ENCODE measurements at regions not wholly inside any gene's neighbourhood (a gene's known extent, or its start where the extent isn't known, plus 50 kb on each side); places are given as distances from the start of the nearest gene placed in this dataset.

- TF ChIP-seq CTCF (IDR thresholded peaks at IDR 0.05; ENCODE audit: low read depth, low read length): no peak
- H3K4me3 ChIP-seq: no peak overlapping the region
- H3K4me1 ChIP-seq (ENCODE audit: low read depth): no peaks in the 10 kb centered on the region
- no peaks in the 10 kb centered on the region for H3K9me3 ChIP-seq (ENCODE audit: low read depth)
- DNase-seq (ENCODE audit: low read depth in 1 of 2, low spot score in 1 of 2): no peak
- no peaks in the 10 kb centered on the region for H3K27me3 ChIP-seq
- H3K27ac ChIP-seq: no peak overlapping the region
- H3K36me3 ChIP-seq: no peaks in the 10 kb centered on the region
Measured at GRCh38 chr3:18886331-18886730, 262.0 kb upstream of the KCNH8 start.

GRCh38 chr3:18885612-18886011, 262.7 kb upstream of the KCNH8 start:
- no peak overlapping the region for H3K4me3 ChIP-seq
- H3K27me3 ChIP-seq: no peaks in the 10 kb centered on the region
- no peaks in the 10 kb centered on the region for H3K9me3 ChIP-seq (ENCODE audit: low read depth)
- no peaks in the 10 kb centered on the region for H3K36me3 ChIP-seq
- no peak for DNase-seq (ENCODE audit: low read depth in 1 of 2, low spot score in 1 of 2)
- H3K27ac ChIP-seq: no peak overlapping the region
- no peak for TF ChIP-seq CTCF (IDR thresholded peaks at IDR 0.05; ENCODE audit: low read depth, low read length)
- no peaks in the 10 kb centered on the region for H3K4me1 ChIP-seq (ENCODE audit: low read depth)

- TF ChIP-seq CTCF (IDR thresholded peaks at IDR 0.05; ENCODE audit: low read depth, low read length): no peak
Measured at GRCh38 chr3:18883571-18883970, 264.7 kb upstream of the KCNH8 start.

GRCh38 chr3:18880691-18881090, 267.6 kb upstream of the KCNH8 start:
- DNase-seq (ENCODE audit: low read depth in 1 of 2, low spot score in 1 of 2): no peak
- no peaks in the 10 kb centered on the region for H3K27me3 ChIP-seq
- H3K27ac ChIP-seq: no peak overlapping the region
- H3K36me3 ChIP-seq: no peaks in the 10 kb centered on the region
- H3K9me3 ChIP-seq (ENCODE audit: low read depth): no peaks in the 10 kb centered on the region
- H3K4me1 ChIP-seq (ENCODE audit: low read depth): no peaks in the 10 kb centered on the region
- no peak for TF ChIP-seq CTCF (IDR thresholded peaks at IDR 0.05; ENCODE audit: low read depth, low read length)
- H3K4me3 ChIP-seq: no peak overlapping the region

More at GRCh38 chr3:18883571-18883970, 264.7 kb upstream of the KCNH8 start:
- Histone ChIP-seq H3K4me1 (ENCODE audit: low read depth) (no peaks in the 10 kb centered on the region), H3K27me3 (no peaks in the 10 kb centered on the region), H3K4me3 (no peak overlapping the region), H3K36me3 (no peaks in the 10 kb centered on the region), H3K27ac (no peak overlapping the region), H3K9me3 (ENCODE audit: low read depth) (no peaks in the 10 kb centered on the region)
- no peak for DNase-seq (ENCODE audit: low read depth in 1 of 2, low spot score in 1 of 2)

- no peaks in the 10 kb centered on the region for H3K9me3 ChIP-seq (ENCODE audit: low read depth)
- no peak overlapping the region for H3K27ac ChIP-seq
- H3K4me3 ChIP-seq: no peak overlapping the region
- no peaks in the 10 kb centered on the region for H3K27me3 ChIP-seq
- TF ChIP-seq CTCF (IDR thresholded peaks at IDR 0.05; ENCODE audit: low read depth, low read length): no peak
- H3K36me3 ChIP-seq: no peaks in the 10 kb centered on the region
- no peak for DNase-seq (ENCODE audit: low read depth in 1 of 2, low spot score in 1 of 2)
- H3K4me1 ChIP-seq (ENCODE audit: low read depth): no peaks in the 10 kb centered on the region
Measured at GRCh38 chr3:18872466-18872865, 275.8 kb upstream of the KCNH8 start.

- H3K27ac ChIP-seq: no peak overlapping the region
- H3K27me3 ChIP-seq: no peaks in the 10 kb centered on the region
- H3K9me3 ChIP-seq (ENCODE audit: low read depth): no peaks in the 10 kb centered on the region
- TF ChIP-seq CTCF (IDR thresholded peaks at IDR 0.05; ENCODE audit: low read depth, low read length): no peak
- H3K4me1 ChIP-seq (ENCODE audit: low read depth): no peaks in the 10 kb centered on the region
- H3K4me3 ChIP-seq: no peak overlapping the region
- H3K36me3 ChIP-seq: no peaks in the 10 kb centered on the region
- no peak for DNase-seq (ENCODE audit: low read depth in 1 of 2, low spot score in 1 of 2)
Measured at GRCh38 chr3:18870642-18871041, 277.7 kb upstream of the KCNH8 start.

Measured in cardiac muscle cell (in vitro differentiated cells and primary cell).